Loucy (cell line): ENCODE measurements at regions not wholly inside any gene's neighbourhood (a gene's known extent, or its start where the extent isn't known, plus 50 kb on each side); places are given as distances from the start of the nearest gene placed in this dataset.

Experiments
- H2AFZ ChIP-seq: fragments of 200-600 bp; sonication (generic); 2 replicates; pipeline ENCODE4 v1.6.0; 2016; ENCODE audit warnings: antibody characterized with exemption, mild to moderate bottlenecking, low read length, moderate library complexity
- H3F3A ChIP-seq: fragments of 200-600 bp; 2 replicates; pipeline ENCODE4 v1.6.0; 2016; ENCODE audit warnings: antibody characterized with exemption, low read depth, mild to moderate bottlenecking
- H3K27me3 ChIP-seq: fragments of 200-600 bp; sonication (generic); 2 replicates; pipeline ENCODE4 v1.6.1; 2014; ENCODE audit warnings: low read length, mild to moderate bottlenecking; ENCODE audit not compliant: insufficient read depth, poor library complexity, severe bottlenecking
- H3K36me3 ChIP-seq: fragments of 200-600 bp; sonication (generic); 2 replicates; pipeline ENCODE4 v1.6.1; 2016; ENCODE audit warnings: low read length; ENCODE audit not compliant: insufficient read depth
- H3K4me1 ChIP-seq: fragments of 200-600 bp; sonication (generic); 2 replicates; pipeline ENCODE4 v1.5.1; 2014; ENCODE audit warnings: low read length, mild to moderate bottlenecking; ENCODE audit not compliant: insufficient read depth, poor library complexity, severe bottlenecking
- H3K4me2 ChIP-seq: fragments of 200-600 bp; sonication (generic); 2 replicates; pipeline ENCODE4 v1.6.0; 2014; ENCODE audit warnings: antibody characterized with exemption, low read length, low read depth, mild to moderate bottlenecking; ENCODE audit not compliant: poor library complexity, severe bottlenecking
- H3K4me3 ChIP-seq: fragments of 200-600 bp; sonication (generic); 2 replicates; pipeline ENCODE4 v1.5.1; 2014; ENCODE audit warnings: low read length, mild to moderate bottlenecking, mixed read lengths; ENCODE audit not compliant: poor library complexity, severe bottlenecking
- H3K79me2 ChIP-seq: fragments of 200-600 bp; sonication (generic); 2 replicates; pipeline ENCODE4 v1.6.1; 2014; ENCODE audit warnings: low read length; ENCODE audit not compliant: insufficient read depth
- H3K9ac ChIP-seq: fragments of 200-600 bp; sonication (generic); 2 replicates; pipeline ENCODE4 v1.6.0; 2014; ENCODE audit warnings: mild to moderate bottlenecking, low read depth, low read length, moderate library complexity; ENCODE audit not compliant: poor library complexity, severe bottlenecking
- H3K9me2 ChIP-seq: fragments of 200-600 bp; sonication (generic); replicated peaks from 2 replicates; pipeline ENCODE4 v1.6.1; 2016; ENCODE audit warnings: low read depth, low read length, mixed read lengths
- H3K9me3 ChIP-seq: fragments of 200-600 bp; sonication (generic); 2 replicates; pipeline ENCODE4 v1.6.1; 2014; ENCODE audit warnings: mild to moderate bottlenecking, antibody characterized with exemption, low read length, low read depth; ENCODE audit not compliant: insufficient read depth
- H4K20me1 ChIP-seq: fragments of 200-600 bp; sonication (generic); 2 replicates; pipeline ENCODE4 v1.6.0; 2014; ENCODE audit warnings: antibody characterized with exemption, low read length, mild to moderate bottlenecking; ENCODE audit not compliant: insufficient read depth, poor library complexity, severe bottlenecking
- CTCF ChIP-seq: fragments of 200-600 bp; sonication (generic); conservative IDR thresholded peaks from 2 replicates; pipeline ENCODE4 v1.5.1; 2014; ENCODE audit warnings: mild to moderate bottlenecking, antibody characterized with exemption, low read length
- EZH2phosphoT487 ChIP-seq: fragments of 200-600 bp; IDR thresholded peaks from 2 replicates; pipeline ENCODE4 v1.6.1; 2018; ENCODE audit warnings: antibody characterized with exemption, mild to moderate bottlenecking, moderate library complexity, borderline replicate concordance

GRCh38 chr2:239580199-239580527 is 179.3 kb upstream of the HDAC4 start:
- Histone ChIP-seq H3K36me3 (no peaks in the 10 kb centered on the region), H3F3A (no peaks in the 10 kb centered on the region), H4K20me1 (no peaks in the 10 kb centered on the region), H3K27me3 (no peaks in the 10 kb centered on the region), H3K4me3 (no peak overlapping the region), H3K9me3 (peaks cover 12% of the 10 kb centered on the region; the same call in 1 of the 2 replicates), H3K4me2 (no peak overlapping the region), H3K4me1 (no peaks in the 10 kb centered on the region), H3K9ac (no peak overlapping the region), H3K9me2 (no peaks in the 10 kb centered on the region), H3K79me2 (no peaks in the 10 kb centered on the region), H2AFZ (no peak overlapping the region)
- TF ChIP-seq EZH2phosphoT487 (no peak), CTCF (no peak)

GRCh38 chr2:239579524-239580198 is 178.8 kb upstream of the HDAC4 start:
- H3K4me2 ChIP-seq, result no peak overlapping the region
- no peaks in the 10 kb centered on the region for H3F3A ChIP-seq
- no peaks in the 10 kb centered on the region for H3K79me2 ChIP-seq
- H2AFZ ChIP-seq, result no peak overlapping the region
- H3K4me3 ChIP-seq, result no peak overlapping the region
- H3K9me3 ChIP-seq, result peaks cover 12% of the 10 kb centered on the region; the same call in 1 of the 2 replicates
- no peaks in the 10 kb centered on the region for H4K20me1 ChIP-seq
- H3K27me3 ChIP-seq, result no peaks in the 10 kb centered on the region
- no peaks in the 10 kb centered on the region for H3K4me1 ChIP-seq
- TF ChIP-seq EZH2phosphoT487 (no peak), CTCF (no peak)
- H3K36me3 ChIP-seq, result no peaks in the 10 kb centered on the region
- no peaks in the 10 kb centered on the region for H3K9me2 ChIP-seq
- no peak overlapping the region for H3K9ac ChIP-seq

DNA sequence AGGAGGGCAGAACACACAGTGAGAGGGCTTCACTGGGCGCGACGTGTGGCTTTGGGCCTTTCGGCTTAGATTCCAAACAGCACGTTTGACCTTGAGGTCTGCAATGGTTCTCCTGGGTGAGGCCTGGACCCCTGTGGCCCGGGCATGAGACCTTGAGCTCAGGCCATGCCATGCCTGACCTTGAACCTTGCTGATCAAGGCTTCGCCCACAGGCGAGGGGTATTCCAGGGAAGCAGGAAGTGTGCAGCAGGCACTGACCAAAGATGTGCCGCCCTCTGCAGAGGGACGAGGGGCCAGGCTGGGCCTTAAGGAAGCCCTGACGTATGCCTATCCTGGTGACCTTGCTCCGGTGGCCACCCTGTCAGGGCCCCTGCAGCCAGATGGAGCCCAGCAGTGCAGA is 178.3 kb upstream of the HDAC4 start:
- H3K4me2 ChIP-seq, result no peak overlapping the region
- H3K79me2 ChIP-seq, result no peaks in the 10 kb centered on the region
- H2AFZ ChIP-seq, result no peak overlapping the region
- H3K4me3 ChIP-seq, result no peak overlapping the region
- no peak overlapping the region for H3K9ac ChIP-seq
- H4K20me1 ChIP-seq, result no peaks in the 10 kb centered on the region
- TF ChIP-seq EZH2phosphoT487 (no peak), CTCF (no peak)
- H3K36me3 ChIP-seq, result no peaks in the 10 kb centered on the region
- H3F3A ChIP-seq, result no peaks in the 10 kb centered on the region
- H3K27me3 ChIP-seq, result no peaks in the 10 kb centered on the region
- no peaks in the 10 kb centered on the region for H3K9me2 ChIP-seq
- H3K9me3 ChIP-seq, result peaks cover 11% of the 10 kb centered on the region; the same call in 1 of the 2 replicates
- H3K4me1 ChIP-seq, result no peaks in the 10 kb centered on the region
